GM23338 (cell line): ENCODE measurements at regions not wholly inside any gene's neighbourhood (a gene's known extent, or its start where the extent isn't known, plus 50 kb on each side); places are given as distances from the start of the nearest gene placed in this dataset.

ENCODE experiments used
- ATAC-seq: fragments of 200-7000 bp; cut with Tn5 transposase; 3 replicates; pipeline ENCODE4 v1.9.1; 2020
- DNase-seq: peaks from one replicate; pipeline ENCODE4 v3.0.0-alpha.2; 2015; ENCODE audit warnings: low spot score
- H2AFZ ChIP-seq: fragments of 200-600 bp; sonication (generic); 2 replicates; pipeline ENCODE4 v1.8.0; 2016; ENCODE audit warnings: antibody characterized with exemption, mild to moderate bottlenecking, moderate library complexity
- H3F3A ChIP-seq: fragments of 200-600 bp; sonication (generic); replicated peaks from 2 replicates; pipeline ENCODE4 v1.8.0; 2017; ENCODE audit warnings: antibody characterized with exemption, mixed run types, low read depth
- H3K27ac ChIP-seq: fragments of 200-600 bp; sonication (generic); 2 replicates; pipeline ENCODE4 v1.6.1; 2016; ENCODE audit warnings: low read depth
- H3K27me3 ChIP-seq: fragments of 200-600 bp; sonication (generic); 2 replicates; pipeline ENCODE4 v1.8.0; 2016; ENCODE audit warnings: mild to moderate bottlenecking, mixed run types, moderate library complexity; ENCODE audit not compliant: insufficient read depth
- H3K36me3 ChIP-seq: fragments of 200-600 bp; sonication (generic); 2 replicates; pipeline ENCODE4 v1.8.0; 2016; ENCODE audit warnings: mild to moderate bottlenecking; ENCODE audit not compliant: insufficient read depth
- H3K4me1 ChIP-seq: fragments of 200-600 bp; sonication (generic); 2 replicates; pipeline ENCODE4 v1.8.0; 2016; ENCODE audit warnings: mild to moderate bottlenecking, moderate library complexity; ENCODE audit not compliant: insufficient read depth
- H3K4me2 ChIP-seq: fragments of 200-600 bp; sonication (generic); 2 replicates; pipeline ENCODE4 v1.7.1; 2017; ENCODE audit warnings: mixed run types
- H3K4me3 ChIP-seq: fragments of 200-600 bp; sonication (generic); 2 replicates; pipeline ENCODE4 v1.6.1; 2016; ENCODE audit warnings: mixed run types
- H3K79me2 ChIP-seq: fragments of 200-600 bp; sonication (generic); replicated peaks from 2 replicates; pipeline ENCODE4 v1.8.0; 2017; ENCODE audit warnings: mild to moderate bottlenecking; ENCODE audit not compliant: insufficient read depth
- H3K9me2 ChIP-seq: fragments of 200-600 bp; sonication (generic); 2 replicates; pipeline ENCODE4 v1.8.0; 2017; ENCODE audit not compliant: insufficient read depth
- H4K20me1 ChIP-seq: fragments of 200-600 bp; sonication (generic); replicated peaks from 2 replicates; pipeline ENCODE4 v1.8.0; 2017; ENCODE audit warnings: mild to moderate bottlenecking; ENCODE audit not compliant: insufficient read depth
- H3K27ac Mint-ChIP-seq: 2 replicates; pipeline ENCODE4 v1.8.0; 2020; ENCODE audit warnings: inconsistent platforms, mild to moderate bottlenecking, moderate library complexity, mixed read lengths
- H3K27me3 Mint-ChIP-seq: 3 replicates; pipeline ENCODE4 v1.8.0; 2022; ENCODE audit warnings: low read depth, mild to moderate bottlenecking, moderate library complexity, mixed read lengths, inconsistent platforms; ENCODE audit not compliant: insufficient read depth, poor library complexity
- H3K36me3 Mint-ChIP-seq: 3 replicates; pipeline ENCODE4 v1.8.0; 2021; ENCODE audit warnings: low read depth, mild to moderate bottlenecking, inconsistent platforms, moderate library complexity, mixed read lengths
- H3K4me1 Mint-ChIP-seq: 3 replicates; pipeline ENCODE4 v1.8.0; 2020; ENCODE audit warnings: mild to moderate bottlenecking, inconsistent platforms, mixed read lengths
- H3K4me3 Mint-ChIP-seq: 3 replicates; pipeline ENCODE4 v1.8.0; 2021; ENCODE audit warnings: moderate library complexity, mild to moderate bottlenecking, inconsistent platforms, mixed read lengths
- H3K9me3 Mint-ChIP-seq: 3 replicates; pipeline ENCODE4 v1.8.0; 2020; ENCODE audit warnings: moderate library complexity, mild to moderate bottlenecking, inconsistent platforms, mixed read lengths
- CREB1 ChIP-seq: fragments of 250-450 bp; sonication (Bioruptor Pico); IDR thresholded peaks from 2 replicates; pipeline ENCODE4 v1.5.0; 2020; ENCODE audit warnings: low read depth, mild to moderate bottlenecking, moderate library complexity
- ETS1 ChIP-seq: IDR thresholded peaks from 2 replicates; pipeline ENCODE4 v1.6.1; 2016; ENCODE audit warnings: antibody characterized with exemption
- EZH2 ChIP-seq: fragments of 200-600 bp; sonication (generic); IDR thresholded peaks from one replicate; pipeline ENCODE4 v1.8.0; 2017; ENCODE audit warnings: antibody characterized with exemption, mild to moderate bottlenecking, low read depth; ENCODE audit not compliant: unreplicated experiment
- JUNB ChIP-seq: IDR thresholded peaks from one replicate; pipeline ENCODE4 v1.6.1; 2016; ENCODE audit warnings: antibody characterized with exemption; ENCODE audit not compliant: unreplicated experiment
- ZNF331 ChIP-seq: fragments of 250-450 bp; sonication (Bioruptor Pico); IDR thresholded peaks from 2 replicates; pipeline ENCODE4 v1.5.0; 2020; ENCODE audit warnings: low read depth, mild to moderate bottlenecking, moderate library complexity
- TF ChIP-seq, protein P1 (sequence below): IDR thresholded peaks from one replicate; pipeline ENCODE4 v1.6.1; 2018; ENCODE audit warnings: antibody characterized with exemption; ENCODE audit not compliant: unreplicated experiment
- TF ChIP-seq, protein P2 (sequence below): fragments of 250-450 bp; sonication (Bioruptor Pico); IDR thresholded peaks from 2 replicates; pipeline ENCODE4 v1.5.0; 2020; ENCODE audit warnings: mild to moderate bottlenecking, moderate library complexity

DNA sequence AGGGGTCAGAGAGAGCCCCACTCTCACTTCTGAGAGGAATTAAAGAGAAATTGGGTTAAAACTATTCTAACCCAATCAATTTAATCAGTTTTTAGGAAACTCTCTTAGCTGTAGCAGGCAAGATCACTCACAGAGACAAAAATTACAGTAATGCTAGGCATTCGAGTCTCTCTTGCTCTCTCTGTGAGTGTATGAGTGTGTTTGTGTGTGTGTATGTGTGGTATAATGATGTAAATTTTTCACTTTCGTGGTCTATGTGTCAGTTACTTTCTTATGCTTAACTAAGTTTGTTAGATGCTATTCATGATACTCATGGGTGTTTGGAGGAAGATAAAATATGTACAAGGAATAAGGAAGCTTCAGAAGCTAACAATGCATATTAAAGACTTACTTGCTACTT lies 131.3 kb downstream of the FASLG start:
- TF ChIP-seq JUNB (no peak), CREB1 (no peak), ZNF331 (CRISPR knock-in tag) (no peak), ETS1 (no peak), EZH2 (no peak)
- H3K4me1 Mint-ChIP-seq: no peaks in the 10 kb centered on the region; the same call in 2 of the 3 replicates
- no peaks in the 10 kb centered on the region for H3K27me3 ChIP-seq
- ATAC-seq: no peak
- H3K9me2 ChIP-seq: no peaks in the 10 kb centered on the region
- H3K36me3 Mint-ChIP-seq: no peaks in the 10 kb centered on the region
- H3F3A ChIP-seq: no peaks in the 10 kb centered on the region
- no peak overlapping the region for H3K4me3 ChIP-seq
- H3K4me1 ChIP-seq: no peaks in the 10 kb centered on the region
- no peak overlapping the region for H3K27ac Mint-ChIP-seq
- no peaks in the 10 kb centered on the region; the same call in 2 of the 3 replicates for H3K9me3 Mint-ChIP-seq
- DNase-seq: no peak
- no peak overlapping the region for H3K27ac ChIP-seq
- H3K27me3 Mint-ChIP-seq: no peaks in the 10 kb centered on the region
- no peaks in the 10 kb centered on the region for H4K20me1 ChIP-seq
- H3K36me3 ChIP-seq: no peaks in the 10 kb centered on the region
- H2AFZ ChIP-seq: peak overlapping the region; percentile 45; the same call in 1 of the 2 replicates
- H3K79me2 ChIP-seq: no peaks in the 10 kb centered on the region
- no peak overlapping the region for H3K4me3 Mint-ChIP-seq
- no peak overlapping the region for H3K4me2 ChIP-seq

DNA sequence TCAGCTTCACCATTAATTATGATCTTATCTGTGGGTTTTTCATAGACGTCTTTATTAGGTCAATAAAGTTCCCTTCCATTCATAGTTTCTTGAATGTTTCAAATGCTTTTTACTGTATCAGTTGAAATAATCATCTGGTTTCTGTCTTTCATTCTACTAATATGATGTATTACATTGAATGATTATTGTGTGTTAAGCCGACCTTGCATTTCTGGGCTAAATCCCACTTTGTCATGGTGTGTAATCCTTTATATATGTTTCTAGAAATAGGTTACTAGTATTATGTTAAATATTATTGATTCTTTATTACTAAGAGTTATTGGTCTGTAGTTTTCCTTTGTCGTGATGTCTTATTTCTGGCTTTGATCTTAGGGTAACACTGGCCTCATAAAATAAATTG lies 134.9 kb downstream of the FASLG start:
- no peaks in the 10 kb centered on the region for H3K4me1 ChIP-seq
- no peak overlapping the region for H3K27ac ChIP-seq
- no peak overlapping the region for H2AFZ ChIP-seq
- H3K27me3 ChIP-seq: no peaks in the 10 kb centered on the region
- no peaks in the 10 kb centered on the region for H3K36me3 ChIP-seq
- Mint-ChIP-seq H3K4me3 (no peak overlapping the region), H3K36me3 (no peaks in the 10 kb centered on the region), H3K4me1 (no peaks in the 10 kb centered on the region; the same call in 2 of the 3 replicates), H3K27ac (no peak overlapping the region), H3K27me3 (no peaks in the 10 kb centered on the region), H3K9me3 (no peaks in the 10 kb centered on the region)
- no peak overlapping the region for H3K4me2 ChIP-seq
- H3K79me2 ChIP-seq: no peaks in the 10 kb centered on the region
- no peaks in the 10 kb centered on the region for H3F3A ChIP-seq
- no peaks in the 10 kb centered on the region for H4K20me1 ChIP-seq
- no peaks in the 10 kb centered on the region for H3K9me2 ChIP-seq
- H3K4me3 ChIP-seq: no peak overlapping the region
- DNase-seq (no peak), ATAC-seq (no peak)
- TF ChIP-seq, protein P1, sequence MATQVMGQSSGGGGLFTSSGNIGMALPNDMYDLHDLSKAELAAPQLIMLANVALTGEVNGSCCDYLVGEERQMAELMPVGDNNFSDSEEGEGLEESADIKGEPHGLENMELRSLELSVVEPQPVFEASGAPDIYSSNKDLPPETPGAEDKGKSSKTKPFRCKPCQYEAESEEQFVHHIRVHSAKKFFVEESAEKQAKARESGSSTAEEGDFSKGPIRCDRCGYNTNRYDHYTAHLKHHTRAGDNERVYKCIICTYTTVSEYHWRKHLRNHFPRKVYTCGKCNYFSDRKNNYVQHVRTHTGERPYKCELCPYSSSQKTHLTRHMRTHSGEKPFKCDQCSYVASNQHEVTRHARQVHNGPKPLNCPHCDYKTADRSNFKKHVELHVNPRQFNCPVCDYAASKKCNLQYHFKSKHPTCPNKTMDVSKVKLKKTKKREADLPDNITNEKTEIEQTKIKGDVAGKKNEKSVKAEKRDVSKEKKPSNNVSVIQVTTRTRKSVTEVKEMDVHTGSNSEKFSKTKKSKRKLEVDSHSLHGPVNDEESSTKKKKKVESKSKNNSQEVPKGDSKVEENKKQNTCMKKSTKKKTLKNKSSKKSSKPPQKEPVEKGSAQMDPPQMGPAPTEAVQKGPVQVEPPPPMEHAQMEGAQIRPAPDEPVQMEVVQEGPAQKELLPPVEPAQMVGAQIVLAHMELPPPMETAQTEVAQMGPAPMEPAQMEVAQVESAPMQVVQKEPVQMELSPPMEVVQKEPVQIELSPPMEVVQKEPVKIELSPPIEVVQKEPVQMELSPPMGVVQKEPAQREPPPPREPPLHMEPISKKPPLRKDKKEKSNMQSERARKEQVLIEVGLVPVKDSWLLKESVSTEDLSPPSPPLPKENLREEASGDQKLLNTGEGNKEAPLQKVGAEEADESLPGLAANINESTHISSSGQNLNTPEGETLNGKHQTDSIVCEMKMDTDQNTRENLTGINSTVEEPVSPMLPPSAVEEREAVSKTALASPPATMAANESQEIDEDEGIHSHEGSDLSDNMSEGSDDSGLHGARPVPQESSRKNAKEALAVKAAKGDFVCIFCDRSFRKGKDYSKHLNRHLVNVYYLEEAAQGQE: no peak

DNA sequence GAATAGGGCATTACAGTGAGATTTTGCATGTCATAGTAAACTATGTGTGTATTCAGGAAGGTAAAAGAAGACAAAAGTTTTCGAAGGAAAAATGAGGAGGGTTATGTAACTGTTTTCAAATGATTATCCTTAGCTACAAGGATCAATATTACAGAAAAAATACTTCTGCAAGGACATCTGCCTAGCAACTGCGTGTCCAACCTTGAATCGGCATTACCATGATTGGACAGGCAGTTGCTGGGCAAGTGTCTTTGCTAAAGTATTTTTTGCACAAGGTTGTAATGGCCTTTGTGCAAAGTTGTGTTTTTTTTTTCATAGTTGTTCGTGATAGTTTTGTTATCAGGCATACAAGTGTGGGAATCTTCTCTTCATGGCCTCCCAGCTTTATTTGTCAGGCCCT lies 136.8 kb downstream of the FASLG start:
- no peak for ATAC-seq
- Mint-ChIP-seq H3K9me3 (no peaks in the 10 kb centered on the region; the same call in 2 of the 3 replicates), H3K4me1 (no peaks in the 10 kb centered on the region; the same call in 2 of the 3 replicates), H3K27me3 (no peaks in the 10 kb centered on the region), H3K4me3 (no peak overlapping the region), H3K27ac (no peak overlapping the region), H3K36me3 (no peaks in the 10 kb centered on the region)
- Histone ChIP-seq H3F3A (no peaks in the 10 kb centered on the region), H3K4me2 (no peak overlapping the region), H2AFZ (no peak overlapping the region), H3K9me2 (no peaks in the 10 kb centered on the region), H4K20me1 (no peaks in the 10 kb centered on the region), H3K4me3 (no peak overlapping the region), H3K27ac (no peak overlapping the region), H3K4me1 (no peaks in the 10 kb centered on the region), H3K36me3 (no peaks in the 10 kb centered on the region), H3K79me2 (no peaks in the 10 kb centered on the region), H3K27me3 (no peaks in the 10 kb centered on the region)
- DNase-seq: no peak
- TF ChIP-seq, protein P2, sequence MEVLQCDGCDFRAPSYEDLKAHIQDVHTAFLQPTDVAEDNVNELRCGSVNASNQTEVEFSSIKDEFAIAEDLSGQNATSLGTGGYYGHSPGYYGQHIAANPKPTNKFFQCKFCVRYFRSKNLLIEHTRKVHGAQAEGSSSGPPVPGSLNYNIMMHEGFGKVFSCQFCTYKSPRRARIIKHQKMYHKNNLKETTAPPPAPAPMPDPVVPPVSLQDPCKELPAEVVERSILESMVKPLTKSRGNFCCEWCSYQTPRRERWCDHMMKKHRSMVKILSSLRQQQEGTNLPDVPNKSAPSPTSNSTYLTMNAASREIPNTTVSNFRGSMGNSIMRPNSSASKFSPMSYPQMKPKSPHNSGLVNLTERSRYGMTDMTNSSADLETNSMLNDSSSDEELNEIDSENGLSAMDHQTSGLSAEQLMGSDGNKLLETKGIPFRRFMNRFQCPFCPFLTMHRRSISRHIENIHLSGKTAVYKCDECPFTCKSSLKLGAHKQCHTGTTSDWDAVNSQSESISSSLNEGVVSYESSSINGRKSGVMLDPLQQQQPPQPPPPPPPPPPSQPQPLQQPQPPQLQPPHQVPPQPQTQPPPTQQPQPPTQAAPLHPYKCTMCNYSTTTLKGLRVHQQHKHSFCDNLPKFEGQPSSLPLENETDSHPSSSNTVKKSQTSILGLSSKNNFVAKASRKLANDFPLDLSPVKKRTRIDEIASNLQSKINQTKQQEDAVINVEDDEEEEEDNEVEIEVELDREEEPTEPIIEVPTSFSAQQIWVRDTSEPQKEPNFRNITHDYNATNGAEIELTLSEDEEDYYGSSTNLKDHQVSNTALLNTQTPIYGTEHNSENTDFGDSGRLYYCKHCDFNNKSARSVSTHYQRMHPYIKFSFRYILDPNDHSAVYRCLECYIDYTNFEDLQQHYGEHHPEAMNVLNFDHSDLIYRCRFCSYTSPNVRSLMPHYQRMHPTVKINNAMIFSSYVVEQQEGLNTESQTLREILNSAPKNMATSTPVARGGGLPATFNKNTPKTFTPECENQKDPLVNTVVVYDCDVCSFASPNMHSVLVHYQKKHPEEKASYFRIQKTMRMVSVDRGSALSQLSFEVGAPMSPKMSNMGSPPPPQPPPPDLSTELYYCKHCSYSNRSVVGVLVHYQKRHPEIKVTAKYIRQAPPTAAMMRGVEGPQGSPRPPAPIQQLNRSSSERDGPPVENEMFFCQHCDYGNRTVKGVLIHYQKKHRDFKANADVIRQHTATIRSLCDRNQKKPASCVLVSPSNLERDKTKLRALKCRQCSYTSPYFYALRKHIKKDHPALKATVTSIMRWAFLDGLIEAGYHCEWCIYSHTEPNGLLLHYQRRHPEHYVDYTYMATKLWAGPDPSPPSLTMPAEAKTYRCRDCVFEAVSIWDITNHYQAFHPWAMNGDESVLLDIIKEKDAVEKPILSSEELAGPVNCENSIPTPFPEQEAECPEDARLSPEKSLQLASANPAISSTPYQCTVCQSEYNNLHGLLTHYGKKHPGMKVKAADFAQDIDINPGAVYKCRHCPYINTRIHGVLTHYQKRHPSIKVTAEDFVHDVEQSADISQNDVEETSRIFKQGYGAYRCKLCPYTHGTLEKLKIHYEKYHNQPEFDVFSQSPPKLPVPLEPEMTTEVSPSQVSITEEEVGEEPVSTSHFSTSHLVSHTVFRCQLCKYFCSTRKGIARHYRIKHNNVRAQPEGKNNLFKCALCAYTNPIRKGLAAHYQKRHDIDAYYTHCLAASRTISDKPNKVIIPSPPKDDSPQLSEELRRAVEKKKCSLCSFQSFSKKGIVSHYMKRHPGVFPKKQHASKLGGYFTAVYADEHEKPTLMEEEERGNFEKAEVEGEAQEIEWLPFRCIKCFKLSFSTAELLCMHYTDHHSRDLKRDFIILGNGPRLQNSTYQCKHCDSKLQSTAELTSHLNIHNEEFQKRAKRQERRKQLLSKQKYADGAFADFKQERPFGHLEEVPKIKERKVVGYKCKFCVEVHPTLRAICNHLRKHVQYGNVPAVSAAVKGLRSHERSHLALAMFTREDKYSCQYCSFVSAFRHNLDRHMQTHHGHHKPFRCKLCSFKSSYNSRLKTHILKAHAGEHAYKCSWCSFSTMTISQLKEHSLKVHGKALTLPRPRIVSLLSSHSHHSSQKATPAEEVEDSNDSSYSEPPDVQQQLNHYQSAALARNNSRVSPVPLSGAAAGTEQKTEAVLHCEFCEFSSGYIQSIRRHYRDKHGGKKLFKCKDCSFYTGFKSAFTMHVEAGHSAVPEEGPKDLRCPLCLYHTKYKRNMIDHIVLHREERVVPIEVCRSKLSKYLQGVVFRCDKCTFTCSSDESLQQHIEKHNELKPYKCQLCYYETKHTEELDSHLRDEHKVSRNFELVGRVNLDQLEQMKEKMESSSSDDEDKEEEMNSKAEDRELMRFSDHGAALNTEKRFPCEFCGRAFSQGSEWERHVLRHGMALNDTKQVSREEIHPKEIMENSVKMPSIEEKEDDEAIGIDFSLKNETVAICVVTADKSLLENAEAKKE (CRISPR knock-in tag): no peak
